ENCODE measurements at regions not wholly inside any gene's neighbourhood (a gene's known extent, or its start where the extent isn't known, plus 50 kb on each side); places are given as distances from the start of the nearest gene placed in this dataset.

- intact Hi-C loops (cut with DNase I): no loop called here
- Histone ChIP-seq H3K27me3 (no peaks in the 10 kb centered on the region), H3K4me3 (no peak overlapping the region), H3K9me3 (no peaks in the 10 kb centered on the region), H3K27ac (no peak overlapping the region), H3K9ac (ENCODE audit: low read depth in 2 of 2, low read length in 2 of 2) (no peak overlapping the region), H3K36me3 (no peaks in the 10 kb centered on the region), H3K4me1 (no peaks in the 10 kb centered on the region)
- no peak for TF ChIP-seq CTCF (IDR thresholded peaks at IDR 0.05)
- DNase-seq: no peak
Measured at GRCh38 chr4:38213083-38213805, 253.0 kb downstream of the PTTG2 start.

GRCh38 chr4:38222892-38223291 is 262.7 kb downstream of the PTTG2 start:
- no peaks in the 10 kb centered on the region for H3K27me3 ChIP-seq
- H3K4me1 ChIP-seq: peaks cover 12% of the 10 kb centered on the region
- no peaks in the 10 kb centered on the region for H3K36me3 ChIP-seq
- TF ChIP-seq CTCF (IDR thresholded peaks at IDR 0.05): no peak
- intact Hi-C loops (cut with DNase I): no loop called here
- DNase-seq: no peak
- no peak overlapping the region for H3K4me3 ChIP-seq
- H3K9ac ChIP-seq (ENCODE audit: low read depth in 2 of 2, low read length in 2 of 2): peak overlapping the region in 1 of 2 donors; percentile 9
- H3K27ac ChIP-seq: peak overlapping the region; percentile 32
- no peaks in the 10 kb centered on the region for H3K9me3 ChIP-seq

- intact Hi-C loops (cut with DNase I): no loop called here
- Histone ChIP-seq H3K27ac (peak overlapping the region; percentile 32), H3K9ac (ENCODE audit: low read depth in 2 of 2, low read length in 2 of 2) (peak overlapping the region in 1 of 2 donors; percentile 58), H3K36me3 (no peaks in the 10 kb centered on the region), H3K9me3 (no peaks in the 10 kb centered on the region), H3K27me3 (no peaks in the 10 kb centered on the region), H3K4me1 (peaks cover 12% of the 10 kb centered on the region), H3K4me3 (no peak overlapping the region)
- DNase-seq: no peak
- TF ChIP-seq CTCF (IDR thresholded peaks at IDR 0.05): no peak
Measured at GRCh38 chr4:38223306-38223705, 263.1 kb downstream of the PTTG2 start.

GRCh38 chr4:38223782-38224236 is 263.6 kb downstream of the PTTG2 start:
- H3K36me3 ChIP-seq: no peaks in the 10 kb centered on the region
- H3K27me3 ChIP-seq: no peaks in the 10 kb centered on the region
- peak overlapping the region in 1 of 2 donors; percentile 58 for H3K9ac ChIP-seq (ENCODE audit: low read depth in 2 of 2, low read length in 2 of 2)
- TF ChIP-seq CTCF (IDR thresholded peaks at IDR 0.05): no peak
- H3K27ac ChIP-seq: peak overlapping the region; percentile 32
- no peak overlapping the region for H3K4me3 ChIP-seq
- intact Hi-C loops (cut with DNase I): no loop called here
- DNase-seq: no peak
- H3K9me3 ChIP-seq: no peaks in the 10 kb centered on the region
- peaks cover 12% of the 10 kb centered on the region for H3K4me1 ChIP-seq

GRCh38 chr4:38224850-38225249 is 264.7 kb downstream of the PTTG2 start:
- Histone ChIP-seq H3K27me3 (no peaks in the 10 kb centered on the region), H3K4me3 (no peak overlapping the region), H3K4me1 (peaks cover 12% of the 10 kb centered on the region), H3K9me3 (no peaks in the 10 kb centered on the region), H3K27ac (peak overlapping the region; percentile 32), H3K9ac (ENCODE audit: low read depth in 2 of 2, low read length in 2 of 2) (no peak overlapping the region), H3K36me3 (no peaks in the 10 kb centered on the region)
- intact Hi-C loops (cut with DNase I): no loop called here
- no peak for DNase-seq
- no peak for TF ChIP-seq CTCF (IDR thresholded peaks at IDR 0.05)

Data from colonic mucosa (tissue), 4 donors.